COLO668 (cell line): ENCODE measurements at regions not wholly inside any gene's neighbourhood (a gene's known extent, or its start where the extent isn't known, plus 50 kb on each side); places are given as distances from the start of the nearest gene placed in this dataset.

Source experiments
- DNase-seq: peaks from one replicate; lab custom pipeline; 2025; ENCODE audit not compliant: unreplicated experiment; lab: John Stamatoyannopoulos, UW

DNA sequence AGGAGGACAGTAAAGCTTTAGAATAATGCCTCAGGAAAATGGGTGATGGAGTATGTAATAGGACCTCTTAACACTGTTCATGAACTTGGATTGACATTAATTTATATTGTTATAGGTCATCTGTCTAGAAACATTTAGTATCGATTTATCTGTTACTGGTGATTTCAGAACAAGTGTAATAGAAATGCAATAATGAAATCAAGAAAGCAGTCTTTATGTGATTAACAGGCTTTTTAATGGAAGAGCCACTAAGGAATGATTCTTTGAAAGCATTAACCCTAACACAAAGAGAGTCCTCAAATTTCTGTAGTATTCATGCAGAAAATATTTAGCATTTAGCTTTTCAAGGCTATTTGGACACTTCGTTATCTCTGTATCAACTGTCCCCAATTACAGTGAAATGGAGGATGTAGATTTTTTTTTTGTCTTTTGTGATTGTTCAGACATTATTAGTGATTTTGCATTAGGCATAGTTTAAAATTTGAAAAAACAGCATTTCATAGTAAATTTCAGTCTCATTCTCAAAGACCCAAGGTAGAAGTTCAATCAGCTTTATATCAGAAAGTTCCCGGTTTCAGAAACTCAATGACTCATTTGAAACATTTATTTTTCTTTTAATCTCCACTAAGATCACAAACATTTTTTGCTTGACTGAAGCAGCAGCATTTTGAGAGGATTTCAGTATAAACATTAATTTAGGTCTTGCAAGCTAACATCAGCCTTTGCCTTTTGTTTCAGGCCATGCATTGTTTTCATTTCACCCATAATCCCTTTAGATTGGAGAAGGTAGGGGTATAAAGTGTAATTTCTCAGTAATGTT lies 56.3 kb downstream of the AGTR2 start:
- no peak for DNase-seq

DNA sequence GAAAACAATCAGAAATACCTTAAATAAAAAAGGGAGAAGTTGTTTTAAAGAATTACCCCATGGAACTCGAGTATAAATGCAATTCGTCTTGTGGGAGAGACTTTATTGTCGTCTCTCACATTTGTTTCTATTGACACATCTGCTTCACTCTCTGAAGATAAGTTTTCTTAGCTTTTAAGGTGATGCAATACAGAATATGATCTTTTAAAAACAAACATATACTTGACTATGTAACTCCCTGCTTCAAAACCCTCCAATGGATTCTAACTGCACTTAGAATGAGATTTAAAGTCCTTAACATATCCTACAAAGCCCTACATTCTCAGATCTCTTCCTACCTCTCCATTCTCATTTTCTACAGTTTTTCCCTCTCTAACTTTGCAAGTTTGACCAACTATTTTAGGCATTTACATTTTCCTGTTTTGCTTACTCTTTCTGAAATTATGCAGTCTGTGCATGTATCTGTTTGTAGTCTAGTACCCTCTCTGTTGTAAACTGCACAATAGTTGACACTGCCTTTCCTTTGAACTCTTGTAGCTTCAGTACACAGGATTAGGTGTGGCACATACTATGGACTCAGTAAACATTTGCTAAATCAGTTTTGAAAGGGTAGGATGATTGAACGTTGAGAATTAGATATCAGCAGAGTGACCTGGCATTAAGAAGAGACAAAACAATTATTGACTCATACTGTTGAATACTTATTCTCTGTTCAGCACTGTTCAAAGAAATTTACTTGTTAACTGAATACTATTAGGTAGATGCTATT lies 59.8 kb downstream of the AGTR2 start:
- DNase-seq: no peak

DNA sequence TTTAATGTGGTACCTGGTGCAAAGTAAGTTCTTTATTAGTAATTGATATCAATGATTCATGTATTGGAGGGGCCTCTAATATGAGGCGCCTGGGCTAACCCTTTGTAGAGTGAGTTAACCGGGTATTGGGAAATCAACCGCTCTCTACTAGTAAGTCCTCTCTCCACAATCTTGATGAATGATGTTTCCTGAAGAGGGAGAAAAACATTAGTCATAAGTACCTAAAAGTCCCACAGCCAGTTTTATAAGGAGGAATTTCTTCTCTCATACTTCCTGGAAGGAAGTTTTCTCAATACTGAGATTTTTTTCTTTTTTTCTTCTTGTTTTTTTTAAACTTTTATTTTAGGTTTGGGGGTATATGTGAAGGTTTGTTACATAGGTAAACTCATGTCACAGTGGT lies 62.3 kb downstream of the AGTR2 start:
- DNase-seq: no peak

DNA sequence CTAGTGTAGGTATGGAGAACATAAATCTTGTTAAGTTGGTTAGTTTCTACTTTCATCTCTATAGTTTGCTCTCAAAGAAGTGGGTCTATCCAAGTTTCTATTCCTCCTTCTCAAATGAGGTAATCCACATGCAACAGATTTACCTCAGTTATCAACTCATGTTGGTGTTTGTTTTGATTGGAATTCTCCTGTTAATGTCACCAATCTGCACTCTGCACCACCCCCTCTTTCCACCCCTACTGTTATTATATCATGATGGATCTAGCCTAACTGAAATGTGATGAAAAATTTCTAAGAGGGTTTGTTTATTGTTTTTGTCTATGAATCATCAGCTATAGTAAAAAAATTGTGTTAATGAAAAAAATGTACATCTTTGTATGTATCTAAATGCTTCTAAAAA lies 66.1 kb downstream of the AGTR2 start:
- DNase-seq: no peak

DNA sequence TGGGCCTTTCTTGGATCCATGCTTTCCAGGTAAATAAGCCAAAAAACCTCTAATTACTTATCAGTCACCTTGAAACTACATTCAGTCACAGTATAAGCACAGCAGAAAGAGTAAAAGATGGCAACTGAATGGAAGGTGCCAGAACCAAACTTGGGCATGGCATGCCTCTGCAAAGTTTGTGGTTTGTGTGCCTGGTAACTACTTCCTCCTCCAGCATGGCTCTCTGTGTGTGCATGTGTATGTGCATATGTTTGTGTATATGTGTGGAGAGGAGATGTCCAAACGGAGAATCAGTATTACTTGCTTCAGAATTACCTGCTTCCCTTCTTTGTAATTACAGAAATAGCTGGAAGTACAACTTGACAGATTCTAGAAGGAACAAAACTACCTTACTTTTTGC lies 67.5 kb downstream of the AGTR2 start:
- no peak for DNase-seq

DNA sequence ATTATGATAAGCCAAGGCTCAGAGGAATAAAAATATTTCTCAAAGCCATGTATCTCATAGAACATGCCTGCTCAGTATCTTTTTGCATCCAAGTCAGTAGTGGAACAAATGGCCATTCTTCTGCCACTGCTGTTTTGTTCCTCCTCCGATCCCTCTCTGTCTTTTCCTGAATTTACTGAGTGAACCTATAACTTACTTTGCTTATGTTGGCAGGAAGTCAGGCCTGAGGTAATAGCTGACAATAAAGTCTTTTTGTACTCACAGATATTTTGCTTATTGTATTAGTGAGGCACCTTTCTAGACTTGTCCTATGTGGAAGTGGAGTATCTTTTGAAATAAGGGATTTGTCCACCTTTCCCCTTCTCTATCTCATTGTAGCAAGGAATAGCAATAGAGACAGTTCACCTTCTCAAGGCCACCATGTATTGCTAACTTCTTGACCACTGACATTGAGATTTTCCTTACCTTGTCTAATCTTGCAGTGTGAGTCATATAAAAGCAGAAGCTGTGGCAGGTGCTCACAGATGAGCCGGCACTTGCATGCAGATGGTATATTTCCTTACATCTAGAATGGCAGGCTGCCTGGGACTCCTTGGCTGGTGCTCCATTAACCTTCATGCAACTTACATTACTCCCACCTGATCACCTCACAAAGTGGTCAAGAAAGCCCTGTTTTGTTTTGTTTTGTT lies 68.2 kb downstream of the AGTR2 start:
- peak; percentile 0 for DNase-seq

DNA sequence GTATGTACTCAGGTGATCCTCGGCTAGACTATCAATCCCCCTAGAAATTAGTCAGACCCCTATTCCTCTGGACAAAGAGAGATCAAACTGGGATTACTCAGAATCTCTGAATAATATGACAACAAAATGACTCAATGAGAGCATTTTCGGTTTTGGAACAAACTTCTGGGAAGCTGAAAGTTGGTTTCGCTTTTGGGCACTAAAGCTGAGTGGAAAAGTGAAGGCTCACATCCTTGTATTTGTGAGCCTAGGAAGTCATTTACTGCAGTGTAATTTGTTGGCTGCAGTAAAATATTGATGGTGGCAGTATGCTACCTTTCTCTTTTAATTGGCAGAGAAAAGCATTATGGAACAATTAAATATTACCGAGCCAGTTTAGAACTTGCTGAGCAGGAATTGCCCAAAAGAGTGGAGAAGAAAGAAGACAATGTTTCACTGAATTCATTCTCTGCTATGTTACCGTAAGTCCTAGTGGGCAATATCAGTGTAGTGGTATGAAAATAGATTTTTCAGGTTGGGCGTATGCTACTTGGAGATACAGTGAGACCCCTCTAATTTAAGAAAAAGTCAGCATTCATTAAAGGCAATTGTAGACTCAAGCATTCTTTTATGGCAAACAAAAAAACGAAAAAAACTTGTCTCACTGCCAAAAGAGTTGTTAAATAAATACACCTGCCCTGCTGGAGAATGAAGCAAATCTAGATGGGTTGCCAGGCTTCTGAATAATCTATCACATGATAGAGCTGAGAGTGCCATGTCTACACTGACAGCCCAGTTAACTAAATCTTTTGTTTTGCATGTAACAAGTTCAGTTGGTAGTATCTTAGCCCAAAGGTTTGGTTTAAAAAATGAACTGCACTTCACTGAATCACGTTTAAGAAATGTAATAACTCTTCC lies 69.6 kb downstream of the AGTR2 start:
- DNase-seq: peak; percentile 2

DNA sequence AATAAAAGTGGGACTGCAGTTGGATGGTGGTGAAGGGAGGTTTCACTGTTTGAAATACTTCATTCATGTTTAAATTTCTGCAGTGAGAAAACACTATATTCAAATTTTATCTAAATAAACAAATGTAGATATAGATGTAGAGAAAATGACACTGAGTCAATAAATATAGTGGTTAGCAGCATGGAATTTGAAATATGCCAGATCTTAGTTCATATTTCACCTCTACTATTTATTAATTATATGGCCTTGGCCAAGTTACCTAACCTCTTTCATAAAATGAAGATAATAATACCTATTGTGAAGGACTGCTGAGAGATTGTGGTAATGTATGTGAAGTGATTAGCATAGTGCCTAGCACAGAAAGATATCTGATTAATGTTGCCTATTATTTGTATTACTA lies 70.5 kb downstream of the AGTR2 start:
- DNase-seq: no peak

DNA sequence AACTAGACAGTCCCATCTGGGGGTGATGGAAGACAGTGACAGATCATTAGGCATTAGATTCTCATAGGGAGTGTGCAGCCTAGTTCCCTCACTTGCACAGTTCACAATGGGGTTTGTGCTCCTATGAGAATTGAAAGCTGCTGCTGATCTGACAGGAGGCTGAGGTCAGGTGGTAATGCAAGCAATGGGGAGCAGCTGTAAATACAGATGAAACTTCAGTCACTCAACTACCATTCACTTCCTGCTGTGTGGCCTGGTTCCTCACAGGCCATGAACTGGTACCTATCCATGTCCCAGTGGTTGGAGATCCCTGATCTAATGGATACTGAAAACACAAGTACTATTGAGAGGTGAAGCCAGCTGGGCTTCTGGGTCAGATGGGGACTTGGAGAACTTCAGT lies 72.5 kb downstream of the AGTR2 start:
- no peak for DNase-seq

DNA sequence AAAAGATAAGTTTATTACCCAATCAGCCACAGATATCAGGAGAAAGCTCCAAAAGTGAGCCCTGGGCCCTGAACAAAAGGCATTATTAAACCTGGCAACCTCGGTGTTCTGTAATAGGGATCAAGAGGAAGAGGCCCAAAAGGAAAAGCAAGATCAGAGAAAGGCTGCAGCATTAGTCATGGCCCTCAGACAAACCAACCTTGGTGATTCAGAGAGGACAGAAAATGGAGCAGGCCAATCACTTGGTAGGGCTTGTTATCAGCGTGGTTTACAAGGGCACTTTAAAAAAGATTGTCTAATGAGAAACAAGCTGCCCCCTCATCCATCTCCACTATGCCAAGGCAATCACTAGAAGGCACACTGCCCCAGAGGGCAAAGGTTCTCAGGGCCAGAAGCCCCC lies 75.7 kb downstream of the AGTR2 start:
- DNase-seq: no peak

DNA sequence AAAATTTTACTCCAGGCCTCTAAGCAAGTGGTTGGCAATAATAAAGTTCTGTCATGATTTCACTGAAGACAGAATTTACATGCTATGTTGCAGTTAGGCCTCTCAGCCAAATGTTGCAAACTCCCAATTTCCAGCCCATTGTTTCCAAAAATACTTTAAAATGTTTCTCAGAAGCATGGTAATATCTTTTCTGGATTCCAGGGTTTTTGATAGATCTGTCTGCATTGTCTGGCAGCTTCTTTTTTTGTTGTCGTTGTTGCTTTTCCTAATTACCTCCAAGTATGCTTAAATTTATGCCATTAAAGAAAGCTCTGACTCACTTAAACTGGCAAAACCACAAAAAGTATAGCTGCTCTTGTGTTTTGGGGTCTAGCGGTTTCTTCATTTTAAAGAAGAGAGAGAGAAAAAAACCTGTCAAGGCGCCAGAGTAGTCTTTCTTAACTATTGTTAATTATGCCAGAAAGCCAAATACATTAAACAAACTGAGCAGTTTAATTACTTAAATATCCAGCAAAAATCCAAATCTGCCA lies 97.0 kb downstream of the AGTR2 start:
- no peak for DNase-seq

DNA sequence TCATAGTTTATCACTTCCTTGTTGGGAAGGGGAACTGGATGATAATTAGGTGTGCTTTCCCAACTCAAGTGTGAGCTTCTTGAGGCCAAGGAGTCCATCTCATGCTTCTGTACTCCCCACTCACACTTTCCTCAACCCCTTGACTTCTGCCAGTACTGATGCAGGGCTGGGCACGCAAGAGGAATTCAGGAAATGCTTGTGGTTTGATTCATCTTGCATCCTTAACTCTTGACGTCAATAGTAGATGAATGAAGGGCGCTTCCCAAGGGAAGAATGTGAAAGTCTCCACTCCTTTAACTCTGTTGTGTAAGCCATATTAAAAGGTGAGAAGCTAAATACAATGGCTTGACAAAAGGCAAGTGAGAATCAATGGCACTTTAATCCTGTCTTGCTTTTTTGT lies 101.8 kb downstream of the AGTR2 start:
- DNase-seq: no peak

DNA sequence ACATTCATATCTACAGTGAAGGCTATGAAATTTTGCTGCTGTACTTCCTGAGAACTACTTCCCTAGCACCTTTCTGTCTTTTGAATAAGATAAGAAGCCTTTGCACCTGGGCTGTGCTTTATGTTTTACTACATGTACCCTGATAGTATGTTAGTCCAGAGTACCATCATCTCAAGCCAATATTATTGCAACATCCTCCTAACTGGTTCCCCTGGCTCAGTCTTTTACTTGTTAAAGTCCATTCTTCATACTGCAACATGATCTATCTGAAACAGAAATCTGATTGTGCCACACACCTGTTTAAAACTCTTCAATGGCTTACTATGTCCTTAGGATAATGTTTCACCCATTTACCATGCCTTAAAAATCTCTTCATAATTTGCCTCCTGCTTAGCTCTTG lies 102.3 kb downstream of the AGTR2 start:
- DNase-seq: no peak

DNA sequence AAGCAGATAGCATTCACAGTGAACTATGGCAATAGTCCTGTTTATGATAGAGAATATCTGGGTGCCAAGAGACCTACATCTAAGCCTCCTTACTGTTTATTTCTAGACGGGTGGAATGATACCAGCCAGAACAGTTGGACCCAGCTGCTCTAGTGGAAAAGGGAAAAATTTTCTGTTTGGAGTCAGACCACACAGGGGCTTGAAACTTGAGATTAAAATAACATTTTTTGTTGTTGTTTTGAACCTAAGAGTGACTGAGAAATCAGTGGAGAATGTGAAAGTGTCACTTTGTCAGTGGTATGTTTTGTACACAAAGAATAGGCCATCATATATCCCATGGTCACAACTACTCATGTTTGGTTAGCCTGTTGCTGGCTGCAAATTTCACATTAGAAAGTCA lies 105.7 kb downstream of the AGTR2 start:
- DNase-seq: no peak

DNA sequence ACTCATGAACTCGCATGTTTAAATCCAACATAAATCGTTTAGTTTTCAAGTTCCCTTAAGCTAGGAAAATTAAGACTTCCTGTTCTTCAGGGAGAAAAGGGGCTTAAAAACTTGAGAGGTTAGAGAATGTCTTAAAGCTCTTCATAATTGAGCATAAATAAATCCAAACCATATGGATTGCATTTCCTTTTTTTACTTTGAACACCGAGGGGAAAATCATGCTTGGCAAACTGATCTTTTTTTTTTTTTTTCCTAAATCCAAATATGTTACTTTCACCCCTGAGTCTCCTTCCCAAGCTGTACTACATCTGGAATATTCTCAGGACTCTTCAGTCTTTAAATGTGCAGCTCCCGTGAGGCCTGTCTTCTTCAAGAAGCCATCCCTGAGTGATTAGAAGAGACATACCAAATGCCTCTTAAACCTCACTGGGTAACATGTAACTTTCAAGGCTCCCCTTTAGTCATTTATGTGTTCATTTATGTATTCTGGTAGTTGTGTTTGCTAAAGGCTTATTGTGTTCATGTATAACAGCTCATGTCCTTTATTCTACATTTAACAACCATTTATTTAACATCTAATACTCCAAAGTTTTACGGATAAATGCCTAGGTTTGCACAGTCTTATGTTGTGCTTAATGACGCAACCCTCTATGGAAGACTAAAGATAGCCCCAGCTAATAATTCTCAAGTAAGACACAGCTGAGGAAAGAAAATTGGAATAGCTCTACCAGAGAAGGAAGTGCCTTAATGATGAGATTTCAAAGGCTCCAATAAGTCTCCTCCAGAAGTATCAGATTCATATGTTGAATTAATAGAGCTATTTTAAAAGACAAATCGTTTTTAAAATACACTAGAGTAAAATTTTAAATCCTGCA lies 107.0 kb downstream of the AGTR2 start:
- no peak for DNase-seq

DNA sequence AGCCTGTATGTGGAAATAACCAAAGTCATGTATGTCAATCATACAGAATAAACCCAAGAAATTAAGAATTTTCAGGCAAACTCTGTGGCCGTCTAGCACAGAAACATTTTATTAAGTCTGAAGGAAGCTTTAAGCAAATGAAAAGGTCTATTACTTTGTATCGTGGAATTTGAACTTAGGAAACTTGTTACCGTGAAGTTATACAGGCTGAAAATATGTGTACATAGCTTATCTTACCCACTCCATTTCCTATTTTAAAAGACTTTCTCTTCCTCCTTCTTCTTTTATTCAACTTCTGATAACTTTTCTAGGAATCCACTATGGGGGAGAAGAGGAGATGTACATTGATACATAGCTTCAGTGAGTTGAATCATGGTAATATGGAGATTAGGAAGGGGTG lies 108.3 kb downstream of the AGTR2 start:
- DNase-seq: no peak

DNA sequence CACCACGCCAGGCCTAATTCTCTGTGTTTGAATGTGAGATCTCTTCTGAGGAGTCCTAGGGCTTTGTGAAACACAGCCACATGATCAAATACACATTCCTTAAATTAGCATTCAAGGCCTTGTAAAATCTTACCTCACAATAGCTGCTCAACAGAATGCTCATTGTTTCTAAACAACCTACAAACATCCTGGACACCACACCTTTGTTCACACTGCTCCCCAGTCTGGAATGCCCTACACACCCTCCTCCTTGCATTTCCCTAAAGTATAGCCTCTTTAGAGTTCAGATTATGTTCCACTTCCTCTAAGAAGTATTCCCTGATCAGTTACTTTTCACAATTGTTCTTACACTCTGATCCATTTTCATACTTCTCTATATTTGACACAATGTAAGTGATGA lies 110.6 kb downstream of the AGTR2 start:
- DNase-seq: no peak

DNA sequence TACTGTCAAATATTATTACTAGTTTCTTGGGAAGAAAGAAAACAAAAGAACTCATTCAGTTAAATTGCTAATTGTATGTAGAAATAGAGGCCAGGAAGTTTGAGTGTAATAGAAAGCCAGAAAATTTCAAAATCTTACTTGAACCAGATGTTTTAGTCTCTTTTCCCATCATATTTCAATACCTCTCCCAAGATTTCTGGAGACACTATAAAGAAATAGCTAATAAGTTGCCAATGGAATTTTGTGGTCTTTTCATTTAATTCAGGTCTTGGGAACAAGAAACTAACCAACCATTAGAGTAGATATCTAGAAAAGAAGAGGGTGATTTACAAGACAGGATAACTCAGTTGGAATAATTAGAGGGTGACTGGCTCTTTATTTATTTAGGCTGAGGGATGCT lies 112.2 kb downstream of the AGTR2 start:
- DNase-seq: no peak

DNA sequence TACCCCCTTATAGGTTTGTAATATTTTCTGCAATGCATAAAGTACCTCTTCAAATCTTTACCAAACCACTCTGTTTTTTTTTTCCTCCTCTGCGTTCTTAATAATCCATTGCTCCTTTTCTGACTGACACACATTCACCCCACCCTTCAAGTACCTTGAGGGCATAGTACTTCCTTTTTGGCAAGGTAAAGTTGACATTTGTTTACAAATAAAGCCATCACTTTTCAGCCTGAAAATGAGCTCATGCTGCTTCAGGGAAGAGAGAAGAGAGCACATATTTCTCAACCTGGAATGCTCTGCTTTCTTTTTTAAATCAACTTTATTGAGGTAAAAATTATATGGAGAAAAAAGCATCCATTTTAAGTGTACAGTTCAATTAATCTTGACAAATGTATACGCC lies 113.9 kb downstream of the AGTR2 start:
- no peak for DNase-seq

DNA sequence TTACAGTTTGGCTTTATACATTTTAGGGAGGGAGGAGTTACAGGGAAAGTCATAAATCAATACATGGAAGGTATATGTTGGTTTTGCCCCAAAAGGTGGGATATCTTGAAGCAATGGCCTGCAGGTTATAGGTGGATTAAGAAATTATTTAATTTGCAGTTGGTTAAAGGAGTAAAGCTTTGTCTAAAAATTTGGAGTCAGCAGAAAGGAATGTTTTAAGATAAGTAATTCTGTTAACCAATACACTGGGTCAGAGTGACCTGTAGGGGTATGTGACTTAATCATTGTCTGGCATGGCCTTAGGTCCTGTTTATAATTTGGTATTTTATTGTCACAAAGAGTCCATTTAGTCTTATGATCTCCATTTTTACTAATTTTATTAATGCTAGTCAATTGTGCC lies 115.0 kb downstream of the AGTR2 start:
- DNase-seq: no peak
